GM19043 (cell line): ENCODE measurements at regions not wholly inside any gene's neighbourhood (a gene's known extent, or its start where the extent isn't known, plus 50 kb on each side); places are given as distances from the start of the nearest gene placed in this dataset.
"Not testable (repeated sequence)": the region's sequence is repeated elsewhere in the genome, so short reads cannot be mapped to it uniquely, and the experiment has no call there.

Source experiments
- ATAC-seq: cut with Tn5 transposase; IDR thresholded peaks from one replicate; pipeline ENCODE4 v1.9.1; 2021; ENCODE audit warnings: low read depth; ENCODE audit not compliant: unreplicated experiment

GRCh38 chr15:30830961-30831360 is 72.8 kb upstream of the FAN1 start:
- ATAC-seq = no peak

- ATAC-seq = not testable (repeated sequence)
Measured at GRCh38 chr15:30833379-30833778, 70.3 kb upstream of the FAN1 start.

GRCh38 chr15:30841639-30842038 is 62.1 kb upstream of the FAN1 start:
- not testable (repeated sequence) for ATAC-seq

GRCh38 chr15:30842798-30843472 is 60.8 kb upstream of the FAN1 start:
- peak; percentile 98 for ATAC-seq

GRCh38 chr15:30845536-30845935 is 58.2 kb upstream of the FAN1 start:
- not testable (repeated sequence) for ATAC-seq
